ENCODE measurements at regions not wholly inside any gene's neighbourhood (a gene's known extent, or its start where the extent isn't known, plus 50 kb on each side); places are given as distances from the start of the nearest gene placed in this dataset.

GRCh38 chr15:36370051-36370730, 209.2 kb upstream of the CDIN1 start:
- CTCF ChIA-PET, result interaction anchor here (0.6 to 1.2 kb wide), 2 partner anchors 12 to 583 kb away, joined by 3 to 5 read pairs; no protein-coding TSS in a partner anchor
- Histone ChIP-seq H3K4me1 (ENCODE audit: control insufficient read depth, insufficient read depth, low read length) (peaks cover 3% of the 10 kb centered on the region; the same call in 1 of the 2 replicates), H3K36me3 (ENCODE audit: control insufficient read depth in 2 of 2, insufficient read depth in 1 of 2, low read length in 2 of 2) (no peaks in the 10 kb centered on the region), H3K9me3 (ENCODE audit: control insufficient read depth, insufficient read depth, low read depth, low read length) (no peaks in the 10 kb centered on the region), H3K27ac (ENCODE audit: extremely low read depth, low read depth, low read length) (no peak overlapping the region), H3K4me3 (ENCODE audit: low read depth, low read length) (no peak overlapping the region)
- TF ChIP-seq ZSCAN16 (tag by site-specific recombination; IDR thresholded peaks at IDR 0.05), result no peak
- no peak for TF ChIP-seq ZBTB6 (tag by site-specific recombination; IDR thresholded peaks at IDR 0.05)
- TF ChIP-seq ZNF629 (tag by site-specific recombination; IDR thresholded peaks at IDR 0.05), result no peak
- no peak for TF ChIP-seq ZNF433 (tag by site-specific recombination; IDR thresholded peaks at IDR 0.05; ENCODE audit: low read depth)
- no peak for TF ChIP-seq GLI2 (tag by site-specific recombination; IDR thresholded peaks at IDR 0.05; ENCODE audit: borderline replicate concordance, low read depth)
- TF ChIP-seq ZNF530 (tag by site-specific recombination; IDR thresholded peaks at IDR 0.05; ENCODE audit: low read depth), result no peak
- no peak for TF ChIP-seq PRDM1 (tag by site-specific recombination; IDR thresholded peaks at IDR 0.05)
- TF ChIP-seq CTCF (tag by site-specific recombination; IDR thresholded peaks at IDR 0.05), result no peak
- TF ChIP-seq SALL2 (tag by site-specific recombination; IDR thresholded peaks at IDR 0.05; ENCODE audit: borderline replicate concordance), result no peak
- TF ChIP-seq ZNF513 (tag by site-specific recombination; IDR thresholded peaks at IDR 0.05), result no peak
- TF ChIP-seq ZNF248 (tag by site-specific recombination; IDR thresholded peaks at IDR 0.05), result no peak
- TF ChIP-seq ZBTB20 (tag by site-specific recombination; IDR thresholded peaks at IDR 0.05), result no peak
- TF ChIP-seq ZNF138 (tag by site-specific recombination; IDR thresholded peaks at IDR 0.05; ENCODE audit: borderline replicate concordance), result no peak
- TF ChIP-seq ZFP41 (tag by site-specific recombination; IDR thresholded peaks at IDR 0.05; ENCODE audit: borderline replicate concordance), result no peak
- TF ChIP-seq ZNF292 (tag by site-specific recombination; IDR thresholded peaks at IDR 0.05; ENCODE audit: borderline replicate concordance, low read depth), result no peak
- TF ChIP-seq YY2 (tag by site-specific recombination; IDR thresholded peaks at IDR 0.05), result no peak
- TF ChIP-seq ZSCAN18 (tag by site-specific recombination; IDR thresholded peaks at IDR 0.05), result no peak
- TF ChIP-seq ZNF10 (tag by site-specific recombination; IDR thresholded peaks at IDR 0.05), result no peak
- TF ChIP-seq PBX3 (CRISPR knock-in tag; IDR thresholded peaks at IDR 0.05), result no peak
- TF ChIP-seq ZNF658 (tag by site-specific recombination; IDR thresholded peaks at IDR 0.05), result no peak
- POLR2A ChIA-PET, result no interaction called here

Measured in HEK293 (cell line).